ENCODE measurements at regions not wholly inside any gene's neighbourhood (a gene's known extent, or its start where the extent isn't known, plus 50 kb on each side); places are given as distances from the start of the nearest gene placed in this dataset.

DNA sequence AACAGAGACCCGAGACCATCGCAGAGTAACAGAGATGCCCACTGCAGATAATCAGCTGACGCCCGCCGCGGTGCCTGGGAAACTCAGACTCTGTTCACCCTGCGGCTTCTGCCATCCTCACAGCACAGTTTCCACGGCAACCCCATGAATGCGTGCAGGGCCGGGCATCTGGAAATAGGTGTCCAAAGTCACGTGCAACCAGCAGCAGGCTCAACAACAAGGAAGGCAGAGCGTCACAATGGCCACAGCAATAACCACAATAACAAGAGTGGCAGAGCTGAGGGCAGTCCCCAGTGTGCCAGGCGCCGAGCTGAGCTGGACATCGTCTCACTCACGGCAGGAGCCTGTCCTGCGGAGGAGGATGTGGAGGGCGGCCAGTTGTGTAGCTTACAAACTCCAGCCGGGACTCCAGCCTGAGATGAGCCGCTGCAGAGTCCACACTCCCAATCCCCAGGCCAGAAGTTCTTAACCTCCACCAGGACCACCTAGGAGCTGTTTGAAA is 102.0 kb downstream of the CRYAA start:
- no peaks in the 10 kb centered on the region for H4K20me1 ChIP-seq (replicated peaks in 1 of 2; ENCODE audit: control insufficient read depth in 1 of 2, insufficient read depth in 2 of 2, low read length in 2 of 2)
- no peaks in the 10 kb centered on the region for H3K23me2 ChIP-seq (ENCODE audit: low read depth, low read length)
- H2AK5ac ChIP-seq (ENCODE audit: low read depth, low read length), result no peak overlapping the region
- H4K8ac ChIP-seq (ENCODE audit: extremely low read depth, insufficient read depth, low read length), result no peak overlapping the region
- no peak overlapping the region for H2BK20ac ChIP-seq (ENCODE audit: low read length)
- no peaks in the 10 kb centered on the region for H3K79me1 ChIP-seq (ENCODE audit: low read depth, low read length)
- H3K9me3 ChIP-seq (ENCODE audit: insufficient read depth in 2 of 2, low read depth in 1 of 2, low read length in 1 of 2), result no peaks in the 10 kb centered on the region
- no peaks in the 10 kb centered on the region for H3K4me1 ChIP-seq (replicated peaks in 1 of 4; ENCODE audit: control insufficient read depth in 3 of 4, insufficient read depth in 4 of 4, low read length in 3 of 4)
- DNase-seq (ENCODE audit: low read depth in 1 of 2, low spot score in 2 of 2), result no peak
- no peaks in the 10 kb centered on the region for H3K79me2 ChIP-seq (ENCODE audit: control insufficient read depth in 1 of 2, insufficient read depth in 2 of 2, low read length in 2 of 2)
- no peak overlapping the region for H3K14ac ChIP-seq (ENCODE audit: insufficient read length)
- H3K27ac ChIP-seq (ENCODE audit: low read depth, low read length), result no peak overlapping the region
- no peak overlapping the region for H3K4me2 ChIP-seq (ENCODE audit: insufficient read depth in 1 of 2, low read depth in 2 of 2, low read length in 2 of 2)
- H3K4ac ChIP-seq (replicated peaks; ENCODE audit: insufficient read length, low read depth, low read length), result no peak overlapping the region
- no peaks in the 10 kb centered on the region for H3K27me3 ChIP-seq (replicated peaks in 1 of 4; ENCODE audit: control insufficient read depth in 3 of 4, extremely low read depth in 1 of 4, insufficient read depth in 3 of 4, low read length in 3 of 4)
- ChIA-PET POLR2A (ENCODE audit: partially characterized antibody) (no interaction called here), CTCF (ENCODE audit: partially characterized antibody) (interaction anchor here (1.2 kb wide), 1 partner anchor 17 kb away, joined by 3 read pairs; no protein-coding TSS in a partner anchor)
- no peak overlapping the region for H4K91ac ChIP-seq (replicated peaks; ENCODE audit: insufficient read length, low read length)
- H2BK120ac ChIP-seq (replicated peaks; ENCODE audit: low read depth, low read length), result no peak overlapping the region
- H2BK5ac ChIP-seq (ENCODE audit: low read depth, low read length), result no peak overlapping the region
- no peak overlapping the region for H3K9ac ChIP-seq (replicated peaks in 1 of 4; ENCODE audit: extremely low read depth in 1 of 4, low read depth in 3 of 4, low read length in 3 of 4)
- H3K23ac ChIP-seq (ENCODE audit: insufficient read length), result no peak overlapping the region
- no peak overlapping the region for H3K18ac ChIP-seq (ENCODE audit: extremely low read depth, low read length)
- no peak overlapping the region for H2BK15ac ChIP-seq (ENCODE audit: low read length)
- no peak overlapping the region for H3K56ac ChIP-seq (replicated peaks; ENCODE audit: insufficient read length, low read depth, low read length)
- no peaks in the 10 kb centered on the region for H3K36me3 ChIP-seq (ENCODE audit: control insufficient read depth in 2 of 4, insufficient read depth in 4 of 4, low read length in 3 of 4)
- no peak overlapping the region for H3K4me3 ChIP-seq (ENCODE audit: extremely low read depth in 1 of 4, insufficient read depth in 2 of 4, low read depth in 3 of 4, low read length in 4 of 4)
- FAIRE-seq, result no peak
- H2BK12ac ChIP-seq (ENCODE audit: low read depth, low read length), result no peak overlapping the region
- no peak overlapping the region for H2AFZ ChIP-seq (ENCODE audit: low read length)
- 95% methylated on average over 20 of the region's 20 CpGs; no CpG with 5 or more reads in 1 of the 2 experiments for WGBS, 2 experiments (ENCODE audit: extremely low coverage in 1 of 2, insufficient coverage in 1 of 2, insufficient read length in 1 of 2, insufficient replicate concordance in 2 of 2, low coverage in 1 of 2, low lambda C conversion rate in 2 of 2, missing lambda C conversion rate in 1 of 2)
- no peak overlapping the region for H4K5ac ChIP-seq (ENCODE audit: insufficient read length, low read depth, low read length)
- no peak for TF ChIP-seq EP300 (IDR thresholded peaks at IDR 0.05; ENCODE audit: borderline replicate concordance in 1 of 2, low read depth in 2 of 2, low read length in 2 of 2)
- no peak for TF ChIP-seq TAF1 (IDR thresholded peaks at IDR 0.05; ENCODE audit: low read depth, low read length)
- TF ChIP-seq SAP30 (IDR thresholded peaks at IDR 0.05; ENCODE audit: insufficient read depth, insufficient replicate concordance, low read length), result no peak
- no peak for TF ChIP-seq HDAC2 (IDR thresholded peaks at IDR 0.05; ENCODE audit: borderline replicate concordance in 1 of 2, low read depth in 2 of 2, low read length in 2 of 2)
- no peak for TF ChIP-seq BRCA1 (IDR thresholded peaks at IDR 0.05; ENCODE audit: low read depth, low read length)
- TF ChIP-seq, protein P1, sequence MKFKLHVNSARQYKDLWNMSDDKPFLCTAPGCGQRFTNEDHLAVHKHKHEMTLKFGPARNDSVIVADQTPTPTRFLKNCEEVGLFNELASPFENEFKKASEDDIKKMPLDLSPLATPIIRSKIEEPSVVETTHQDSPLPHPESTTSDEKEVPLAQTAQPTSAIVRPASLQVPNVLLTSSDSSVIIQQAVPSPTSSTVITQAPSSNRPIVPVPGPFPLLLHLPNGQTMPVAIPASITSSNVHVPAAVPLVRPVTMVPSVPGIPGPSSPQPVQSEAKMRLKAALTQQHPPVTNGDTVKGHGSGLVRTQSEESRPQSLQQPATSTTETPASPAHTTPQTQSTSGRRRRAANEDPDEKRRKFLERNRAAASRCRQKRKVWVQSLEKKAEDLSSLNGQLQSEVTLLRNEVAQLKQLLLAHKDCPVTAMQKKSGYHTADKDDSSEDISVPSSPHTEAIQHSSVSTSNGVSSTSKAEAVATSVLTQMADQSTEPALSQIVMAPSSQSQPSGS (IDR thresholded peaks at IDR 0.05; ENCODE audit: low read length), result no peak
- TF ChIP-seq KDM5A (IDR thresholded peaks at IDR 0.05; ENCODE audit: low read length), result no peak
- no peak for TF ChIP-seq RFX5 (IDR thresholded peaks at IDR 0.05; ENCODE audit: borderline replicate concordance, low read depth, low read length)

Measured in H1 (cell line).